GM21529 (cell line): ENCODE measurements at regions not wholly inside any gene's neighbourhood (a gene's known extent, or its start where the extent isn't known, plus 50 kb on each side); places are given as distances from the start of the nearest gene placed in this dataset.

Source experiments
- ATAC-seq: cut with Tn5 transposase; IDR thresholded peaks from one replicate; pipeline ENCODE4 v1.9.1; 2021; ENCODE audit not compliant: unreplicated experiment

GRCh38 chr2:223107825-223108224, 55.8 kb downstream of the KCNE4 start:
- no peak for ATAC-seq

DNA sequence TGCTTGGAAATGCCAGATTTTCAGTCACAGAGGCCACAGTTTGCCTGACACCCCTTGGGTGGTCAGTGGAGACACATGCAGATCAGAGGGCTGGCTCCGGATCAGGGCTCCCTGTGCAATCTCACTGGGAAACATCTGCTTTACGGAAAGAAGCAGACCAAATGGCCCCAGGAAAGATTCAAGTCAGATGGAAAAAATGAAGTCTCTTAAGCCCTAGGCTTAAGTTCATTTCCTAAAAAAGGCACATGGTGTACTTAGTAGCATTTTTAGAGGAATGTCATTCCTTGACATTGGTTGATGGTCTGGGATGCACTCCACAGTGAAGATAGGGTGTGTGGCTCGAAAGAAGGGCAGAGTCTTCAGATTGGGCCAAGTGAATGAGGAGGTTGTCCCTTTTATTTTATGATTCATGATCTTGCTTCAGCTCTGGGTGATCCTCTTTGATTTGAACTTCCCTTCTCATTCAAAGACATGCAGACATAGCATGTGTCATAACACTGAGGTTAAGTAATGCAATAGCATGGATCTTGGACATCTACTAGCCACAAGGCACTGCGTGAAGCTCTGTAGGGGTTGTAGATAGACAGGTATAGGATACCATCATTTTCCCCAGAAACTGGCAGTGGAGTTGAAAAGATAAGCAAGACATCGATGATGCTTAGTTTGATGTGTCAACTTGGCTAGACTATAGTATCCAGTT, 56.5 kb downstream of the KCNE4 start:
- no peak for ATAC-seq

DNA sequence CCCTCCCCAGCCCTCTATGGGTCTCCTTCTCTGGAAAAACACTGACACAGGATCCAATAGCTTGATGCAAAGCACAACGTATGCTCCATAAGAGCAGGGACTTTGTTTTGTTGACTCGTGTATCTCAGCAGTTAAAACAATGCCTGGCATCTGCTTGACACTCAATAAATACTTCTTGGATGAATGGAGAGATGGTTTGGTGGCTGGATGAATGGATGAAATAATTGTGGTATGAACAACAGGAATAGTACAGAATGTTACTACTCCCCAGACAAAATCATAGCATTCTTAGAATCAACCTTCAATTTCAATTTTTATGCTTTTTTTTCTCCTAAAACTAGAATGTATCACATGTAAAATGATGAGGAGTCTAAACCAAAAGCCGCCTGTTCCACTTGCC, 57.4 kb downstream of the KCNE4 start:
- no peak for ATAC-seq

DNA sequence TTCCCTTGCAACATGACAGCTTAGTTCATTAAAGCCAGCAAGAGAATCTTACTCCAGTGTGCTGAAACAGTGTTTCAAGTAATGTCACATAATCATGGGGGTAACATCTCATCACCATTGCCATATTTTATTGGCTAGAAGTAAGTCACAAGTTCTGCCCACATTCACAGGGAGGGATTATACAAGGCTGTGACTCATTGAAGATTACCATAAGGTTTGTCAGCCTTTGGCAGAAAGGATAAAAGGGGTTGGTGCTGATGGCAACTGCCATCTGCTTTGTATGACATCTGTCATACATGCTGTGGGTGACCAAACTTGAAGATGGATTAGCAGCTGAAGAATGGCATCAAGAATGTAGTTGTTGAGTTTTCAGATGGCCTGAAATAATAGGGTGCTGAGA, 61.2 kb downstream of the KCNE4 start:
- ATAC-seq: no peak

GRCh38 chr2:223114170-223114569, 62.2 kb downstream of the KCNE4 start:
- ATAC-seq: no peak

DNA sequence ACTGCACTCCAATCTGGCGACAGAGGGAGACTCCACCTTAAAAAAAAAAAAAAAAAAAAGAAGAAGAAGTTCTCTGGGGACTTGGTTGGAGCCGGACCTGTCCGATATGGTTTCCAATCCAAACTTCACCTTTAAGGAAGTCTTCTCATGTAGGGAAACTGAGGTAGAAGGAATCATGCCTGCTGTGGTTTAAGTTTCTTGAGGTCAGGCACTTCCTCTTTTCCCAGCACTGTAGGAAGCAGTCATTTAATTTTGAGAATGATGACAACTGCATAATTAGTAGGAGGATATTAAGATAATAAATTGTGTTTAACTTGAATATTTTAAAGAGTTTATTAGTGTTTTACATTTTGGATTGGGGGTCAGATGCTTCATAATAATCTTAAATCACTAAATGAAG, 62.9 kb downstream of the KCNE4 start:
- no peak for ATAC-seq

- ATAC-seq: no peak
Measured at GRCh38 chr2:223117533-223117932, 65.5 kb downstream of the KCNE4 start.

DNA sequence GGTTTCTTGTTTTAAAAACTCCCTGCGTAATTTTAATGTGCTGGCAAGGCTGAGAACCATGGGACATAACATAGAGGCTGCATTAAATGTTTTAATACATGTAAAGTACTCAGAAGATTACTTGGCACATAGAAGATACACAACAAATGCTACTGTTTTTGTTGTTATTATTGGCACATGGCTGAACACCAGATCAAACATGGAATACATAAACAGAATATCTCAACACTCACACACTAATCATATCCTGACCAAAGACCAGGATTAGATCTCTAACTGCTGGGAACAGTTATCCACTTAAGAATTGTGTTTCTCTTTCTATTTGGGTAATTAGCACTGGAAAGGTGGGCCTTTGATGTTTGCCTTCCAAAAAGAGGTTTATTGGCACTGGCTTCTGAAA, 69.3 kb downstream of the KCNE4 start:
- ATAC-seq: no peak

DNA sequence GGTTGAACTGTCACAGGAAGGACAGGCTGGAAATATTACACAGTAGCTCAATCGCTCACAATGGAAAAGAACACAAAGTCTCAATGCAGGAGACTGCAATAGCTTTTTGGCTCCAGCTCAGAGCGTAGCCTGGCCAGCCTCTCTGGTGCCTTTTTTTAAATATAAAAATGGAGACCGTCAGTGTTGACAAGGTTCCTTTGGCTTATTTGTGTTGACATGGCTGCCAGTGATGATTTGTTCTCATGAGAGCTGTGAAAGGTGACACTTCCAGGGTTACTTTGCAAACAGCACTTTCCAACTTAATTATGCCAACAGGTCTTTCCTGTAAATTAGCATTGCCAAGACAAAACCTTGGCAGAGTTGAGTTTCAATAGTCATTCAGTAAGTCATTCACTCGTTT, 70.8 kb downstream of the KCNE4 start:
- no peak for ATAC-seq

- ATAC-seq: no peak
Measured at GRCh38 chr2:223123855-223124610, 72.0 kb downstream of the KCNE4 start.

DNA sequence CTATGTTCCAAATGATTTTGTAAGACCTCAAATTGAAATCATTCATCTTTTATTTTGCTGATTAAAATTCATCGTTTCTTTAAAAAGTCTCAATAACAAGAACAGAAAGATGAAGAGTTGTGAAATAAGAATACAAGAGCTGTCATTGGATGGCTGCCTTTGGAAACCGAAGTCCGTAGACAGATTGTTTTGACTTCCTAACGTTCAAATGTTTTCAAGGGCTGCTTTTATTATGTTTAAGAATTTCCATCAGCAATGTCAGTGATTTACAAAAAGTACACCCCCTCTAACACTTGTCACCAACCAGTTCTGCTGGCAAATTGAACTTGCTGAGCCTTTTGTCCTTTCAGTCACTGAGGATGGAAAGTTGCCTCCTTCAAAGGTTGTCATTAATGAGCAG, 89.6 kb downstream of the KCNE4 start:
- ATAC-seq: no peak

GRCh38 chr2:223142118-223142517, 90.1 kb downstream of the KCNE4 start:
- ATAC-seq: no peak

DNA sequence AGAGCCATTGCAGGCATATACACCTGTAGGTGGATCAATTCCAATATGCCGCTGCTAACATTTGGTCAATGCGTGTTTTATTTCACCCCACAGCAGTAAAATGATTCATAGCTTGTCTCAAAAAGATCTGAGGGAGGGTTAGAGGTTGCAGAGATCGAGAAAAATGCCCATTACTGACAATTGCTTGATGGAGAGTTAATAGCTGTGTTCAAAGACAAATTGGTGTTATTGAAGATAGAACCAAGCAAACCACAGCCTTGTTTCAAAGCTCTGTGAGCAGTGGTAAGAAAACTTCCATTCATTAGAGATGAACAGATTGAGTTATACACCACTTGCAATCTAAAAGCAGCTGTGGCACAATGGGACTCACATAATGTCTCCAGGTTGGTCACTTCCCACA, 95.4 kb downstream of the KCNE4 start:
- ATAC-seq: no peak

GRCh38 chr2:223148516-223148915, 96.5 kb downstream of the KCNE4 start:
- ATAC-seq: no peak

GRCh38 chr2:223155956-223156355, 104.0 kb downstream of the KCNE4 start:
- no peak for ATAC-seq

- ATAC-seq: no peak
Measured at GRCh38 chr2:223161873-223162458, 110.0 kb downstream of the KCNE4 start.

- no peak for ATAC-seq
Measured at GRCh38 chr2:223165423-223166214, 113.6 kb downstream of the KCNE4 start.

DNA sequence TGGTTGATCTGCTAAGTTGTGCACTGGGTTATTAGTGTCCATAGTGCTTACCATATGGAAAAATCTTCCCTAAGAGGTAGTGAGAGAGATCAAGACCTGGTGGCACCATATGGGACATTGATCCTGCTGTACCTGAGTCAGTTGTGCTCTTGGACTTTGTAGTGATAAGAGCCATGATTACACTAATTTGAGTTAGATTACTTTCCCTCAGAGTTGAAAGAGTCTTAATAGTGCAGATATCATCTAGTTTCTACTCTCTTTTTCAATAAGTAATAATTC, 114.2 kb downstream of the KCNE4 start:
- ATAC-seq: no peak

DNA sequence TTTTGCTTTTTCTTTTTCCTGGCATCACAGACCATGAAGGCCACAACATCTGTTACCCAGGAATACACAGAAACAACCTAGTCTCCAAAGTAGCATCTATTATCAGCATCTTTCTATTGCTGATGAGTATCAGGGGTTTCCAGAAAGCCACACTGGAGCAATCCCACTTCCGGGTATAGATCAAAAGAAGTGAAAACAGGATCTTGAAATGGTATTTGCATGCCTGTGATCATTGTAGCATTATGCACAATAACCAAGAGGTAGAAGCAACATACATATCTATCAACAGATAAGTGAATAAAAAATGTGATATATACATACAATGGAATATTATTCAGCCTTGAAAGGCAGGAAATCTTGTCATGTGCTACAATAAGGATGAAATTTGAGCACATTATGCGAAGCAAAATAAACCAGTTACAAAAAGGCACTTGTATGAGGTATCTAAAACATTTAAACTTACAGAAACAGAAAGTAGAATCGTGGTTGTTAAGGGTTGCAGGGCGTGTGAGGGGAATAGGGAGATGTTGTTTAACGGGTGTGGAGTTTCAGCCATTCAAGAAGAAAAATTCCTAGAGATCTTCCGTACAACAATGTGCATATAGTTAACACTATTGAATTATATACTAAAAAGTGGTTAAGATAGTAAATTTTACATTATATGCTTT, 115.1 kb downstream of the KCNE4 start:
- peak; percentile 64 for ATAC-seq

DNA sequence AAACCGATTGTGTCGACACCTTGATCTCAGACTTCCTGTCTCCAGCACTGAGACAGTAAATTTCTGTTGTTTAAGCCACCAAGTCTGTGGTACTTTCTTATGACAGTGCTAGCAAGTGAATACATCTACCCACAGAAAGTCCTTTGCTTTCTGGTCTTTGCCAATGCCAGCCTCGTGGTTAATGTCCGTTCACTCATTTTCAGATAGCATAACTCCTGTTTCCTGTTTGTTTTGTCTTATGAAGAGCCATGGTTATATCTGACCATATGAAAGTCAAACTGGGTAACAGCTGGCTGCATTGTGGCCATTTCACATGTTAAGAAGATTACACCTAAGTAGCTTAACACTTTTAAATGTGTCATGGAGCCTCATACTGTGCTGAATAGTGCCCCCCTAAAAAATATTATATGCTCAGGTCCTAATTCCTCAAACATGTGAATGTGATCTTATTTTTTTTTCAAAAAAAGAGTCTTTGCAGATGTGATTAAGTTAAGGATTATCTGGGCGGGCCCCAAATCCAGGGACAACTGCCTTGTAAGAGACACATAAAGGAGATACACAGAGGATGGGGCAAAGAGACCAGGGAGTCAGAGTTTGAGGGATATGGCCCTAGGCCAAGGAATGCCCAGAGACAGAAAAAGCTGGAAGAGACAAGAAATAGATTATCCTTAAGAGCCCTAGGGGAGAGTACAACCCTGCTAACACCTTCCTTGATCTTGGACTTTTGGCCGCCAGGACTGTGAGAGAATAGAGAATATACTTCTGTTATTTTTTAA, 118.0 kb downstream of the KCNE4 start:
- ATAC-seq: peak; percentile 46
